ENCODE measurements at regions not wholly inside any gene's neighbourhood (a gene's known extent, or its start where the extent isn't known, plus 50 kb on each side); places are given as distances from the start of the nearest gene placed in this dataset.

DNA sequence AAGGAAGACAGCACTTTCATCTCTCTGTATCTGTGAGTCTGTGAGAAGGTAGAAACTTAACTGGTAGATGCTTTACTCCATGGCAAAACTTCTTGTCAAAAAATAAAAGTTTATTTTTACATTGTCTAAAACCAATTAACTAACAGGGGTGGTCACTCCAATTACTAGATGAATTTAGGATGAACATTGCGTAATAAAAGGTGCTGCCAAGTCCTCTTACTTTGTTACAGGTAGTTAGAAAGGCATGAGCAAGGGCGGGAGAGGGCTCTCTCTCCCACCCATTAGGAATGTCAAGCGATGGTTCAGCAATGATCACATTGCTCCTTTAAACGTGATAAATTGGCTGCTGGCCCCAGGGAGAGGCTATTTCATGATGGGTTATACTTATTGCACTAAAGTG is 512.3 kb downstream of the SLITRK5 start:
- TF ChIP-seq, protein P1, sequence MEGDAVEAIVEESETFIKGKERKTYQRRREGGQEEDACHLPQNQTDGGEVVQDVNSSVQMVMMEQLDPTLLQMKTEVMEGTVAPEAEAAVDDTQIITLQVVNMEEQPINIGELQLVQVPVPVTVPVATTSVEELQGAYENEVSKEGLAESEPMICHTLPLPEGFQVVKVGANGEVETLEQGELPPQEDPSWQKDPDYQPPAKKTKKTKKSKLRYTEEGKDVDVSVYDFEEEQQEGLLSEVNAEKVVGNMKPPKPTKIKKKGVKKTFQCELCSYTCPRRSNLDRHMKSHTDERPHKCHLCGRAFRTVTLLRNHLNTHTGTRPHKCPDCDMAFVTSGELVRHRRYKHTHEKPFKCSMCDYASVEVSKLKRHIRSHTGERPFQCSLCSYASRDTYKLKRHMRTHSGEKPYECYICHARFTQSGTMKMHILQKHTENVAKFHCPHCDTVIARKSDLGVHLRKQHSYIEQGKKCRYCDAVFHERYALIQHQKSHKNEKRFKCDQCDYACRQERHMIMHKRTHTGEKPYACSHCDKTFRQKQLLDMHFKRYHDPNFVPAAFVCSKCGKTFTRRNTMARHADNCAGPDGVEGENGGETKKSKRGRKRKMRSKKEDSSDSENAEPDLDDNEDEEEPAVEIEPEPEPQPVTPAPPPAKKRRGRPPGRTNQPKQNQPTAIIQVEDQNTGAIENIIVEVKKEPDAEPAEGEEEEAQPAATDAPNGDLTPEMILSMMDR (IDR thresholded peaks at IDR 0.05), result no peak
- TF ChIP-seq POLR2A (IDR thresholded peaks at IDR 0.05) (no peak), POLR2AphosphoS5 (IDR thresholded peaks at IDR 0.05) (no peak)

Measured in gastroesophageal sphincter (tissue), 3 donors.